A204.1 (cell line): ENCODE measurements at regions not wholly inside any gene's neighbourhood (a gene's known extent, or its start where the extent isn't known, plus 50 kb on each side); places are given as distances from the start of the nearest gene placed in this dataset.

Source experiments
- FAIRE-seq: peaks from 2 replicates; lab custom pipeline; 2012; peaks lifted over from hg19 to GRCh38; lab: Jason Lieb, UNC

- no peak for FAIRE-seq
Measured at GRCh38 chr13:34752283-34752960, 189.6 kb upstream of the NBEA start.

- FAIRE-seq = no peak
Measured at GRCh38 chr13:34756136-34756535, 185.9 kb upstream of the NBEA start.

GRCh38 chr13:34756572-34756971, 185.5 kb upstream of the NBEA start:
- FAIRE-seq = no peak

- no peak for FAIRE-seq
Measured at GRCh38 chr13:34757441-34757840, 184.6 kb upstream of the NBEA start.

GRCh38 chr13:34758628-34759027, 183.4 kb upstream of the NBEA start:
- no peak for FAIRE-seq

- FAIRE-seq = no peak
Measured at GRCh38 chr13:34762312-34762711, 179.8 kb upstream of the NBEA start.

GRCh38 chr13:34764246-34764645, 177.8 kb upstream of the NBEA start:
- FAIRE-seq = no peak

GRCh38 chr13:34765446-34766180, 176.5 kb upstream of the NBEA start:
- FAIRE-seq = no peak

GRCh38 chr13:34767778-34768177, 174.3 kb upstream of the NBEA start:
- FAIRE-seq = no peak

GRCh38 chr13:34772206-34772605, 169.9 kb upstream of the NBEA start:
- no peak for FAIRE-seq

- FAIRE-seq = no peak
Measured at GRCh38 chr13:34772881-34773280, 169.2 kb upstream of the NBEA start.

GRCh38 chr13:34776390-34776981, 165.6 kb upstream of the NBEA start:
- FAIRE-seq = no peak

GRCh38 chr13:34777089-34777913, 164.8 kb upstream of the NBEA start:
- no peak for FAIRE-seq

- no peak for FAIRE-seq
Measured at GRCh38 chr13:34777914-34778303, 164.2 kb upstream of the NBEA start.

GRCh38 chr13:34779171-34779570, 162.9 kb upstream of the NBEA start:
- no peak for FAIRE-seq

GRCh38 chr13:34793301-34793700, 148.8 kb upstream of the NBEA start:
- FAIRE-seq = no peak

GRCh38 chr13:34803756-34804155, 138.3 kb upstream of the NBEA start:
- FAIRE-seq = no peak

GRCh38 chr13:34805347-34805746, 136.7 kb upstream of the NBEA start:
- no peak for FAIRE-seq

- no peak for FAIRE-seq
Measured at GRCh38 chr13:34808649-34809048, 133.4 kb upstream of the NBEA start.

GRCh38 chr13:34810996-34811395, 131.1 kb upstream of the NBEA start:
- FAIRE-seq = no peak

GRCh38 chr13:34815526-34815925, 126.5 kb upstream of the NBEA start:
- FAIRE-seq = no peak

- no peak for FAIRE-seq
Measured at GRCh38 chr13:34816245-34816884, 125.7 kb upstream of the NBEA start.
